Muscle layer of colon (tissue), 2 donors: ENCODE measurements at regions not wholly inside any gene's neighbourhood (a gene's known extent, or its start where the extent isn't known, plus 50 kb on each side); places are given as distances from the start of the nearest gene placed in this dataset.
"Not testable (repeated sequence)": the region's sequence is repeated elsewhere in the genome, so short reads cannot be mapped to it uniquely, and the experiment has no call there.

Experiments used
- H3K27ac ChIP-seq: one replicate; pipeline ENCODE4 v1.7.0; 2013; ENCODE audit warnings: low read depth, mild to moderate bottlenecking, low read length, moderate library complexity
- H3K27me3 ChIP-seq, 2 donors: one replicate each; pipeline ENCODE4 v1.7.0; 2013; ENCODE audit warnings: low read length in 2 of 2, mild to moderate bottlenecking in 2 of 2; ENCODE audit not compliant: insufficient read depth in 2 of 2, control insufficient read depth in 1 of 2
- H3K36me3 ChIP-seq: one replicate; pipeline ENCODE4 v1.7.0; 2013; ENCODE audit warnings: mild to moderate bottlenecking, low read length; ENCODE audit not compliant: insufficient read depth
- H3K4me1 ChIP-seq: one replicate; pipeline ENCODE4 v1.7.0; 2013; ENCODE audit warnings: mild to moderate bottlenecking, low read length; ENCODE audit not compliant: insufficient read depth
- H3K4me3 ChIP-seq, 2 donors: one replicate each; pipeline ENCODE4 v1.7.0; 2013; ENCODE audit warnings: low read length in 2 of 2, low read depth in 1 of 2, mild to moderate bottlenecking in 1 of 2, moderate library complexity in 1 of 2
- H3K9ac ChIP-seq: one replicate; pipeline ENCODE4 v1.7.0; 2013; ENCODE audit warnings: low read length
- H3K9me3 ChIP-seq: one replicate; pipeline ENCODE4 v1.7.0; 2013; ENCODE audit warnings: mild to moderate bottlenecking, low read length
- donor health status: abdominal sarcoma.
- donor health status: Adenocarcinoma of cecum.

GRCh38 chr15:20100604-20101270, 440.9 kb downstream of the GOLGA6L6 start:
- not testable (repeated sequence) for H3K9ac ChIP-seq, H3K9me3 ChIP-seq, H3K36me3 ChIP-seq, H3K27ac ChIP-seq, H3K27me3 ChIP-seq, H3K4me3 ChIP-seq, H3K4me1 ChIP-seq

- H3K4me1 ChIP-seq, H3K27ac ChIP-seq, H3K9ac ChIP-seq, H3K4me3 ChIP-seq, H3K9me3 ChIP-seq, H3K36me3 ChIP-seq, H3K27me3 ChIP-seq: not testable (repeated sequence)
These were observed 445.8 kb downstream of the GOLGA6L6 start for GRCh38 chr15:20095699-20096303.

GRCh38 chr15:20089541-20089940, 452.1 kb downstream of the GOLGA6L6 start:
- H3K9ac ChIP-seq, H3K4me3 ChIP-seq, H3K9me3 ChIP-seq, H3K36me3 ChIP-seq, H3K4me1 ChIP-seq, H3K27ac ChIP-seq, H3K27me3 ChIP-seq: not testable (repeated sequence)

GRCh38 chr15:20084026-20084425, 457.6 kb downstream of the GOLGA6L6 start:
- not testable (repeated sequence) for H3K27me3 ChIP-seq, H3K4me1 ChIP-seq, H3K9me3 ChIP-seq, H3K27ac ChIP-seq, H3K36me3 ChIP-seq, H3K9ac ChIP-seq, H3K4me3 ChIP-seq

GRCh38 chr15:20074082-20074481, 467.5 kb downstream of the GOLGA6L6 start:
- H3K36me3 ChIP-seq, H3K27me3 ChIP-seq: not testable (repeated sequence)

GRCh38 chr15:20069043-20069442, 472.6 kb downstream of the GOLGA6L6 start:
- not testable (repeated sequence) for H3K36me3 ChIP-seq

More at GRCh38 chr15:20074082-20074481, 467.5 kb downstream of the GOLGA6L6 start:
- not testable (repeated sequence) for H3K27ac ChIP-seq, H3K9me3 ChIP-seq, H3K9ac ChIP-seq, H3K4me3 ChIP-seq, H3K4me1 ChIP-seq

GRCh38 chr15:20066173-20066572, 475.4 kb downstream of the GOLGA6L6 start:
- H3K27me3 ChIP-seq, H3K9me3 ChIP-seq, H3K4me1 ChIP-seq, H3K27ac ChIP-seq, H3K4me3 ChIP-seq, H3K9ac ChIP-seq, H3K36me3 ChIP-seq: not testable (repeated sequence)

More at GRCh38 chr15:20069043-20069442, 472.6 kb downstream of the GOLGA6L6 start:
- not testable (repeated sequence) for H3K27ac ChIP-seq, H3K4me1 ChIP-seq, H3K9ac ChIP-seq, H3K9me3 ChIP-seq, H3K4me3 ChIP-seq, H3K27me3 ChIP-seq

GRCh38 chr15:20065508-20065907, 476.1 kb downstream of the GOLGA6L6 start:
- H3K9ac ChIP-seq, H3K36me3 ChIP-seq, H3K27me3 ChIP-seq, H3K4me1 ChIP-seq, H3K9me3 ChIP-seq, H3K27ac ChIP-seq, H3K4me3 ChIP-seq: not testable (repeated sequence)

- H3K9me3 ChIP-seq, H3K36me3 ChIP-seq, H3K9ac ChIP-seq, H3K27ac ChIP-seq, H3K4me3 ChIP-seq, H3K4me1 ChIP-seq, H3K27me3 ChIP-seq: not testable (repeated sequence)
These were observed 478.4 kb downstream of the GOLGA6L6 start for GRCh38 chr15:20063167-20063566.

GRCh38 chr15:20060838-20061237, 480.8 kb downstream of the GOLGA6L6 start:
- not testable (repeated sequence) for H3K9me3 ChIP-seq, H3K27ac ChIP-seq, H3K4me3 ChIP-seq, H3K9ac ChIP-seq, H3K36me3 ChIP-seq, H3K4me1 ChIP-seq, H3K27me3 ChIP-seq

- H3K27me3 ChIP-seq: not testable (repeated sequence)
These were observed 484.7 kb downstream of the GOLGA6L6 start for GRCh38 chr15:20056871-20057270.

GRCh38 chr15:20055921-20056320, 485.7 kb downstream of the GOLGA6L6 start:
- H3K27ac ChIP-seq, H3K36me3 ChIP-seq: not testable (repeated sequence)

More at GRCh38 chr15:20056871-20057270, 484.7 kb downstream of the GOLGA6L6 start:
- H3K4me1 ChIP-seq, H3K36me3 ChIP-seq, H3K27ac ChIP-seq, H3K4me3 ChIP-seq, H3K9me3 ChIP-seq, H3K9ac ChIP-seq: not testable (repeated sequence)

More at GRCh38 chr15:20055921-20056320, 485.7 kb downstream of the GOLGA6L6 start:
- not testable (repeated sequence) for H3K9ac ChIP-seq, H3K4me3 ChIP-seq, H3K27me3 ChIP-seq, H3K9me3 ChIP-seq, H3K4me1 ChIP-seq
